ENCODE measurements at regions not wholly inside any gene's neighbourhood (a gene's known extent, or its start where the extent isn't known, plus 50 kb on each side); places are given as distances from the start of the nearest gene placed in this dataset.
A peak's percentile ranks its signal among the peaks of the same experiment; 100 is the strongest.

DNA sequence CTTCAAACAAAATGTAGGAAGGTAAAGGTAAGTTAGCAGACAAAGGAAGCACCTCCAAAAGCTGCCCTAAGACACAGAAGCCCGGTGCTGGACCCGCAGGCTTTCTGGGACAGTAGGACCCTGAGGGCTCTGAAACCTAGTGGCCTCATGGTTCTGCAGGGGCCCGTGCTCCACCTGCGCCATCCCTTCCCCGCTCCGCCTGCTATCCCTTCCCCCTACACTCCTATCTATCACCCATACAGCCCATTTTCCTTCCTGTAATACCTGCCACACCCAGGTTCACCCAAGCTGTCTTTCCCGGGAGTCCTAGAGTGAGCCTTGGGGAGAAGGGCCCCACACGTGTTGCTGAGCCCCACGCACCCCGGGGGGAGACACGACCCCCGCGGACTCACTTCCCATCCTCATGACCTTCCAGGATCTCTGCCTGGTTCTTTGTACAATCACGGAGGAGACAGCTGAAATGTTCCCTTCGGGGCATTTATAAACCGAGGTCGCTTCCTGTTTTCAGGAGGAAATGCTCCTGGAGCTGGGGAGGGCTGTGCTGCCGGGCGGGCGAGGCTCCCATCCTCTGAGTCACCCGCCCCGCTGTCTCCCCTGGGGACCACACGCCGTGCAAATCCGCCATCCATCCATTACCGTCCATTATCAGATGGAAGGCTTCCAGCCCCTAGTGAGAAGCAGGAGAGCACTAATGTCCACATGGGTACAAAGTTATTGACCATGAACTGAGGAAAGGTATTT lies 251.7 kb upstream of the PITRM1 start:
- TF ChIP-seq, protein P1, sequence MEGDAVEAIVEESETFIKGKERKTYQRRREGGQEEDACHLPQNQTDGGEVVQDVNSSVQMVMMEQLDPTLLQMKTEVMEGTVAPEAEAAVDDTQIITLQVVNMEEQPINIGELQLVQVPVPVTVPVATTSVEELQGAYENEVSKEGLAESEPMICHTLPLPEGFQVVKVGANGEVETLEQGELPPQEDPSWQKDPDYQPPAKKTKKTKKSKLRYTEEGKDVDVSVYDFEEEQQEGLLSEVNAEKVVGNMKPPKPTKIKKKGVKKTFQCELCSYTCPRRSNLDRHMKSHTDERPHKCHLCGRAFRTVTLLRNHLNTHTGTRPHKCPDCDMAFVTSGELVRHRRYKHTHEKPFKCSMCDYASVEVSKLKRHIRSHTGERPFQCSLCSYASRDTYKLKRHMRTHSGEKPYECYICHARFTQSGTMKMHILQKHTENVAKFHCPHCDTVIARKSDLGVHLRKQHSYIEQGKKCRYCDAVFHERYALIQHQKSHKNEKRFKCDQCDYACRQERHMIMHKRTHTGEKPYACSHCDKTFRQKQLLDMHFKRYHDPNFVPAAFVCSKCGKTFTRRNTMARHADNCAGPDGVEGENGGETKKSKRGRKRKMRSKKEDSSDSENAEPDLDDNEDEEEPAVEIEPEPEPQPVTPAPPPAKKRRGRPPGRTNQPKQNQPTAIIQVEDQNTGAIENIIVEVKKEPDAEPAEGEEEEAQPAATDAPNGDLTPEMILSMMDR (IDR thresholded peaks at IDR 0.05; ENCODE audit: insufficient read depth, low read length) = no peak
- TF ChIP-seq POLR2AphosphoS5 (IDR thresholded peaks at IDR 0.05; ENCODE audit: low read depth) = no peak
- 0 out of 2 replicates have a peak, but pooled peaks have one; percentile 23 for TF ChIP-seq SPI1 (IDR thresholded peaks at IDR 0.05; ENCODE audit: borderline replicate concordance, low read depth)
- TF ChIP-seq GABPA (IDR thresholded peaks at IDR 0.05; ENCODE audit: low read depth) = no peak
